AG10803 (cell line): ENCODE measurements at regions not wholly inside any gene's neighbourhood (a gene's known extent, or its start where the extent isn't known, plus 50 kb on each side); places are given as distances from the start of the nearest gene placed in this dataset.
"Not testable (repeated sequence)": the region's sequence is repeated elsewhere in the genome, so short reads cannot be mapped to it uniquely, and the experiment has no call there.

ENCODE experiments used
- DNase-seq: peaks from one replicate; pipeline ENCODE4 v3.0.0; 2010; ENCODE audit warnings: low read depth
- H3K4me3 ChIP-seq: 2 replicates; pipeline ENCODE4 v1.5.1; 2011; ENCODE audit warnings: mild to moderate bottlenecking, low read length, control low read depth
- CTCF ChIP-seq: conservative IDR thresholded peaks from 2 replicates; pipeline ENCODE4 v1.5.1; 2011; ENCODE audit warnings: mild to moderate bottlenecking, low read length, control low read depth, inconsistent platforms

GRCh38 chr17:77527409-77527808, 386.6 kb downstream of the SEC14L1 start:
- no peak for TF ChIP-seq CTCF
- DNase-seq = no peak
- no peak overlapping the region for H3K4me3 ChIP-seq

- TF ChIP-seq CTCF = no peak
- no peak for DNase-seq
- H3K4me3 ChIP-seq = no peak overlapping the region
Observed at GRCh38 chr17:77527836-77528505, 387.2 kb downstream of the SEC14L1 start.

GRCh38 chr17:77528516-77529327, 388.0 kb downstream of the SEC14L1 start:
- no peak for TF ChIP-seq CTCF
- H3K4me3 ChIP-seq = no peak overlapping the region; the same call in 1 of the 2 replicates
- no peak for DNase-seq

GRCh38 chr17:77529328-77529650, 388.5 kb downstream of the SEC14L1 start:
- no peak overlapping the region for H3K4me3 ChIP-seq
- no peak for TF ChIP-seq CTCF
- no peak for DNase-seq

- TF ChIP-seq CTCF = no peak
- no peak for DNase-seq
Observed at GRCh38 chr17:77530591-77530990, 389.8 kb downstream of the SEC14L1 start.

GRCh38 chr17:77531002-77531401, 390.2 kb downstream of the SEC14L1 start:
- no peak for DNase-seq
- no peak for TF ChIP-seq CTCF

More at GRCh38 chr17:77530591-77530990, 389.8 kb downstream of the SEC14L1 start:
- no peak overlapping the region for H3K4me3 ChIP-seq

GRCh38 chr17:77531641-77532040, 390.9 kb downstream of the SEC14L1 start:
- no peak for TF ChIP-seq CTCF
- DNase-seq = no peak
- no peak overlapping the region for H3K4me3 ChIP-seq

More at GRCh38 chr17:77531002-77531401, 390.2 kb downstream of the SEC14L1 start:
- H3K4me3 ChIP-seq = no peak overlapping the region

- not testable (repeated sequence) for H3K4me3 ChIP-seq, DNase-seq
Observed at GRCh38 chr17:77533697-77534096, 392.9 kb downstream of the SEC14L1 start.
